SK-N-SH (cell line): ENCODE measurements at regions not wholly inside any gene's neighbourhood (a gene's known extent, or its start where the extent isn't known, plus 50 kb on each side); places are given as distances from the start of the nearest gene placed in this dataset.

ENCODE experiments used
- CTCF ChIP-seq: fragments of 200-600 bp; sonication (generic); IDR thresholded peaks from 2 replicates; pipeline ENCODE4 v1.6.1; 2017; ENCODE audit warnings: antibody characterized with exemption, mild to moderate bottlenecking, moderate library complexity
- EZH2phosphoT487 ChIP-seq: fragments of 200-600 bp; sonication (generic); IDR thresholded peaks from 2 replicates; pipeline ENCODE4 v1.6.1; 2017; ENCODE audit warnings: low read depth, mixed run types, mild to moderate bottlenecking, antibody characterized with exemption, moderate library complexity, borderline replicate concordance
- GABPA ChIP-seq: IDR thresholded peaks from 2 replicates; pipeline ENCODE4 v1.4.0; 2012; ENCODE audit warnings: low read depth, mild to moderate bottlenecking
- GATA2 ChIP-seq: sonication (generic); formaldehyde crosslinking; IDR thresholded peaks from 2 replicates; pipeline ENCODE4 v1.5.0; 2020; ENCODE audit warnings: mild to moderate bottlenecking, missing genetic modification reagents
- MXI1 ChIP-seq: IDR thresholded peaks from 2 replicates; pipeline ENCODE4 v1.6.1; 2012; ENCODE audit warnings: mild to moderate bottlenecking, low read depth, low read length, improper control_type of control experiment
- NFIC ChIP-seq: IDR thresholded peaks from 2 replicates; pipeline ENCODE4 v1.4.0; 2012; ENCODE audit warnings: borderline replicate concordance
- POLR2AphosphoS5 ChIP-seq: IDR thresholded peaks from 2 replicates; pipeline ENCODE4 v1.6.1; 2012; ENCODE audit warnings: low read depth, low read length
- RAD21 ChIP-seq: IDR thresholded peaks from 2 replicates; pipeline ENCODE4 v1.6.1; 2012; ENCODE audit warnings: mild to moderate bottlenecking, low read length
- SIN3A ChIP-seq: IDR thresholded peaks from 2 replicates; pipeline ENCODE4 v1.6.1; 2012; ENCODE audit warnings: low read depth, mild to moderate bottlenecking, low read length, moderate library complexity, borderline replicate concordance
- TAF1 ChIP-seq: IDR thresholded peaks from 2 replicates; pipeline ENCODE4 v1.6.1; 2012; ENCODE audit warnings: low read depth, mild to moderate bottlenecking, low read length, moderate library complexity, borderline replicate concordance
- TCF12 ChIP-seq: IDR thresholded peaks from 2 replicates; pipeline ENCODE4 v1.4.0; 2012

- TF ChIP-seq SIN3A (no peak), CTCF (no peak), NFIC (no peak), EZH2phosphoT487 (no peak), MXI1 (no peak), GABPA (no peak), TCF12 (no peak), POLR2AphosphoS5 (no peak), GATA2 (CRISPR knock-in tag) (no peak), RAD21 (no peak), TAF1 (no peak)
These were observed 327.0 kb upstream of the ZFP42 start for GRCh38 chr4:187668526-187669082.
